ENCODE measurements at regions not wholly inside any gene's neighbourhood (a gene's known extent, or its start where the extent isn't known, plus 50 kb on each side); places are given as distances from the start of the nearest gene placed in this dataset.
A peak's percentile ranks its signal among the peaks of the same experiment; 100 is the strongest.

DNA sequence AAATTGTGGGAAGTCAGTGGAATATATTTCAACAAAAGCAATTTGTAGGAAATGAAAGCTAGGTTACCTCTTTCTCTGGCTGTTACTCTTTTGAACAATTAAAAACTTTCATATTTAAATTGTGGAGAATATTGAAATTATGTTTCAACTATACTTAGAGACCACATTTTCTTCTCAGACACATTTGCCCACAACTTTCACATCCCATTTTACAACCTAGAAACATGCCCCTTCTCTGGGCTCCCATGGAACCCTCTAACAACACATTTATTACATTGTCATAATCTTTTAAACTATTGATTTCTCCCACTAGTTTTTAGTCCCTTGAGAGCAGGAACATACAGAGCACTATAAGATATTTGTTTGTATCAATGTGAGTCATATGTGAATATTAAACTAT lies 211.7 kb upstream of the TTC14 start:
- no peak for DNase-seq (ENCODE audit: low read depth)
- H3K4me3 ChIP-seq (ENCODE audit: control insufficient read depth, low read depth, low read length): no peak overlapping the region
- TF ChIP-seq, protein P1, sequence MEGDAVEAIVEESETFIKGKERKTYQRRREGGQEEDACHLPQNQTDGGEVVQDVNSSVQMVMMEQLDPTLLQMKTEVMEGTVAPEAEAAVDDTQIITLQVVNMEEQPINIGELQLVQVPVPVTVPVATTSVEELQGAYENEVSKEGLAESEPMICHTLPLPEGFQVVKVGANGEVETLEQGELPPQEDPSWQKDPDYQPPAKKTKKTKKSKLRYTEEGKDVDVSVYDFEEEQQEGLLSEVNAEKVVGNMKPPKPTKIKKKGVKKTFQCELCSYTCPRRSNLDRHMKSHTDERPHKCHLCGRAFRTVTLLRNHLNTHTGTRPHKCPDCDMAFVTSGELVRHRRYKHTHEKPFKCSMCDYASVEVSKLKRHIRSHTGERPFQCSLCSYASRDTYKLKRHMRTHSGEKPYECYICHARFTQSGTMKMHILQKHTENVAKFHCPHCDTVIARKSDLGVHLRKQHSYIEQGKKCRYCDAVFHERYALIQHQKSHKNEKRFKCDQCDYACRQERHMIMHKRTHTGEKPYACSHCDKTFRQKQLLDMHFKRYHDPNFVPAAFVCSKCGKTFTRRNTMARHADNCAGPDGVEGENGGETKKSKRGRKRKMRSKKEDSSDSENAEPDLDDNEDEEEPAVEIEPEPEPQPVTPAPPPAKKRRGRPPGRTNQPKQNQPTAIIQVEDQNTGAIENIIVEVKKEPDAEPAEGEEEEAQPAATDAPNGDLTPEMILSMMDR (conservative IDR thresholded peaks at IDR 0.05; ENCODE audit: control insufficient read depth, insufficient read depth, low read depth, low read length): no peak

DNA sequence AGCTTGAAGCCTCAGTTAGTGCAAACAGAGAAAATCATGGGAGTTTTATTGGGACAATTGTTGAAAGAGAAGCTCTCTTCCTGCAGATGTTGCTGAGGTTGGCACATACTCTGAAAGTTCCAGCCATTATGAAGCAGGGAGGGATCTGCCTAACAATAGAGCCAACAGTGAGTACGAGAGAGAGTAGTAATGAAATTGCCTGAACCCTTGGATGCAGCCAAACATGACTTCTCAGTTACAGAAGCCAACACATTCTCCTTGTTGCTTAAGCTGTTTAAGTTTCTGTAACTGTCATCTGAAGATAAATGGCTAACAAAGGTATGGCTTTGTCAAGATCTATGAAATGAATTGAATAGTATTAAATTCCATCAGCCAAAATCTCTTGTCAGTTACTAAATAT lies 211.0 kb upstream of the TTC14 start:
- TF ChIP-seq, protein P1 (conservative IDR thresholded peaks at IDR 0.05; ENCODE audit: control insufficient read depth, insufficient read depth, low read depth, low read length): no peak
- DNase-seq (ENCODE audit: low read depth): no peak
- H3K4me3 ChIP-seq (ENCODE audit: control insufficient read depth, low read depth, low read length): no peak overlapping the region

DNA sequence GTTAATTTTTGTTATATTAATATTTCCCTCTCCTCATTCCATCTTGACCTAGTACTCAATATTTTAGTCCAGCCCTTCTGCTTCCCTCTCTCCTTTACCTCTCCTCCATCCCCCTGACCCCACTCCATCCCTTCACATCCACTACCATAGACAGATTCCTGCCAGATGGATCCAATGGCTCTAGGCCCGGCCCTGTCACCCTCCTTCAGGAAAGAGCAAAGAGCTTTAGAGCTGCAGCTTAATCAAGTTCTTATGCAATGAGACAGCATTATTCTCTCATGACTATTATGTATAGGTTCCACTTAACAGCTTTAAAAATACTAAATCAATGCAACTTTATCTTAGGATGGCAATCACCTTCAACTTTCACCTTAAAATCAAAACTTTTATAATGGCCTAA lies 200.7 kb upstream of the TTC14 start:
- H3K4me3 ChIP-seq (ENCODE audit: control insufficient read depth, low read depth, low read length): no peak overlapping the region
- DNase-seq (ENCODE audit: low read depth): peak; percentile 29
- TF ChIP-seq, protein P1 (conservative IDR thresholded peaks at IDR 0.05; ENCODE audit: control insufficient read depth, insufficient read depth, low read depth, low read length): no peak

- no peak overlapping the region for H3K4me3 ChIP-seq (ENCODE audit: control insufficient read depth, low read depth, low read length)
- TF ChIP-seq, protein P1 (conservative IDR thresholded peaks at IDR 0.05; ENCODE audit: control insufficient read depth, insufficient read depth, low read depth, low read length): no peak
- peak; percentile 35 for DNase-seq (ENCODE audit: low read depth)
These were observed 199.4 kb upstream of the TTC14 start for GRCh38 chr3:180402471-180403073.

DNA sequence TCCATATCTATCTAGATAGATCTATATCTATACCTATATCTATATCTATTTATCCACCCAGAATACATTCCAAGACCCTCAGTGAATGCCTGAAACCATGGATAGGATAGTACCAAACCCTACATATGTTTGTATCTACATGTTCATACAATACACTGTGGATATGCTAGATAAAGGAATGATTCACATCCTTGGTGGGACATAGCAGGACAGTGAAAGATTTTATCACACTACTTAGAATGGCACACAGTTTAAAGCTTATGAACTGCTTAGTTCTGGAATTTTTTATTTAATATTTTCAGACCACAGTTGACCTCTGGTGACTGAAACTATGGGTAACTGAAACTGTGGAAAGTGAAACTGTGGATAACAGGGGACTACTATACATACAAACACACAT lies 198.8 kb upstream of the TTC14 start:
- H3K4me3 ChIP-seq (ENCODE audit: control insufficient read depth, low read depth, low read length): no peak overlapping the region
- DNase-seq (ENCODE audit: low read depth): no peak
- TF ChIP-seq, protein P1 (conservative IDR thresholded peaks at IDR 0.05; ENCODE audit: control insufficient read depth, insufficient read depth, low read depth, low read length): no peak

GRCh38 chr3:180408654-180409053 lies 193.3 kb upstream of the TTC14 start:
- TF ChIP-seq, protein P1 (conservative IDR thresholded peaks at IDR 0.05; ENCODE audit: control insufficient read depth, insufficient read depth, low read depth, low read length): no peak
- DNase-seq (ENCODE audit: low read depth): peak; percentile 79
- H3K4me3 ChIP-seq (ENCODE audit: control insufficient read depth, low read depth, low read length): no peak overlapping the region

DNA sequence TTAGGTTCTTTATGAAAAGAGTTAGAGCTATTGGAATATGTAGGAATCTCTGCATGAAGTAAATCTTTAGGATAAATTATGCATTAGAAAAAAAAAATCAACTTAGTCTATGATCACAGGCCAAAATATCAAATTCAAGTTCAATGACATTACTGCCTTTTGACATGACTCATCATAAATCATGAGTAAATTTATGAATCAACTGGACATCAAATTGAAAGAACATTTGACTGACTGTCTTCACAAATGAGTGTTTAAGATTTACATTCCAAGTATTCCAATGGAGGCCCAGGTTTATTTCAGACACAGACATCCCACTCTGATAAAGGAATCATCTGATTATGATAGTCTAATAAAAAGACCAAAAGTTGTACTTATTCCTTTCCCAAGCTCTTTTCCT lies 192.8 kb upstream of the TTC14 start:
- no peak overlapping the region for H3K4me3 ChIP-seq (ENCODE audit: control insufficient read depth, low read depth, low read length)
- peak; percentile 30 for DNase-seq (ENCODE audit: low read depth)

More for the DNA sequence above, 192.8 kb upstream of the TTC14 start:
- TF ChIP-seq, protein P1 (conservative IDR thresholded peaks at IDR 0.05; ENCODE audit: control insufficient read depth, insufficient read depth, low read depth, low read length): no peak

All from fibroblast of mammary gland (primary cell).